ENCODE measurements at regions not wholly inside any gene's neighbourhood (a gene's known extent, or its start where the extent isn't known, plus 50 kb on each side); places are given as distances from the start of the nearest gene placed in this dataset.

DNA sequence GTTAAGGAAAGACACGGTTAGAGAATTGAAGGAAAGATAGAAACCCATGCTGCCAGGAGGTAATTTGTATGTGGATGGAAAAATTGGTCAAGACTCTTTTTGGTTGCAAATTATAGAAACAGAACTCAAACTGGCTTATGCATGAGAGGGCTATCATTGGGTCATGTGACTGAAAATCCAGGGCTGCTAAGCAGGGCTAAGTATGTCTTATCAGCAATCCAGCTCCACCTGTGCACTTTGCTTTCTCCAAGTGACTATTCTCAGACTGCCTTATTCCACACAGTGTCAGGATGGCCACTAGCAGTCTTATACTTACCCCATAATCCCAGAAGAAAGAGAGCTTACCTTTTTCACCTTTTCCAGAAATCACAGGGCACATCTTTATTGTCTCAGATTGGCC lies 113.5 kb downstream of the CBLN1 start:
- Mint-ChIP-seq H3K36me3 (ENCODE audit: insufficient read depth) (no peaks in the 10 kb centered on the region), H3K4me3 (no peak overlapping the region), H3K9me3 (peaks cover 6% of the 10 kb centered on the region), H3K27me3 (no peaks in the 10 kb centered on the region), H3K4me1 (no peaks in the 10 kb centered on the region), H3K27ac (ENCODE audit: low read depth) (no peak overlapping the region)
- ATAC-seq (replicated peaks; ENCODE audit: extremely low read depth, poor library complexity, severe bottlenecking): no peak
- no peak for DNase-seq (ENCODE audit: low spot score in 2 of 2)

DNA sequence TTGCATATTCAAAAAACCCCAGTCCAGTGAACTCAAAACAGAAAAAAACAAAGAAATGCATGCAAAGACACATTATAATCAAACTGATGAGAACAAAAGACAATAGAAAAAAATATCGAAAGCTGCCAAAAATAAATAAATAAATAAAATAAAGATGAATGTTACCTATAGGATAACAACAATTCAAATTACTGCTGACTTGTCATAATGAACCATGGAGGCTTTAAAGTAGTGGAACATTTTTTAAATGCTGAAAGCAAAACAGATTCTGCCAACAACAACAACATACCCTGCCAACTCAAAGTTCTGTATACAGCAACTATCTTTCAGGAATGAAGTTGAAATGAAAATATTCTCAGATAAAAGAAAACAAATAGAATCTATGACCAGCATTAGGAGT lies 116.6 kb downstream of the CBLN1 start:
- Mint-ChIP-seq H3K27ac (ENCODE audit: low read depth) (no peak overlapping the region), H3K36me3 (ENCODE audit: insufficient read depth) (no peaks in the 10 kb centered on the region), H3K4me3 (no peak overlapping the region), H3K9me3 (peaks cover 4% of the 10 kb centered on the region), H3K27me3 (no peaks in the 10 kb centered on the region), H3K4me1 (no peaks in the 10 kb centered on the region)
- no peak for DNase-seq (ENCODE audit: low spot score in 2 of 2)
- no peak for ATAC-seq (replicated peaks; ENCODE audit: extremely low read depth, poor library complexity, severe bottlenecking)

DNA sequence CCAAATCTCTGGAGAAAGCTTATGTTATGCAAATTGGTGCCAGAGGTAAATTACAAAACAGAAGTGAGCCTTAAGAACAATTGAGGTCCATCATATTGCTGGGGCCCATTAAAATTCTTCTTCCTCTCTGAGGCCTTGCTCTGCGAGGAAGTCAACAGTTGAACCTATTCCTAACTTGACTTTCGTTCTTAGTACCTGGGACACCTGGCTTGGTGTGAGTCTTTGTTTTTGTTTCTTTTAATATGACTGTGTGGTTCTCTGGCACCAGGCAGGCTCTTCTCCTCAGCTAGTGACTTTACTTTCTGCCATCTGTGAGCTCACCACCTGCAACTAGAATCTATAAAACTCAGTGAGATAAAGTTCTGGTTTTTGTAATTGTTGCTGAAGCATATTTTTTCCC lies 120.4 kb downstream of the CBLN1 start:
- H3K4me3 Mint-ChIP-seq: no peak overlapping the region
- H3K4me1 Mint-ChIP-seq: no peaks in the 10 kb centered on the region
- no peaks in the 10 kb centered on the region for H3K27me3 Mint-ChIP-seq
- peaks cover 16% of the 10 kb centered on the region for H3K9me3 Mint-ChIP-seq
- H3K36me3 Mint-ChIP-seq (ENCODE audit: insufficient read depth): no peaks in the 10 kb centered on the region
- DNase-seq (ENCODE audit: low spot score in 2 of 2): no peak
- no peak overlapping the region for H3K27ac Mint-ChIP-seq (ENCODE audit: low read depth)
- ATAC-seq (replicated peaks; ENCODE audit: extremely low read depth, poor library complexity, severe bottlenecking): no peak

GRCh38 chr16:49158029-49158642 lies 123.5 kb downstream of the CBLN1 start:
- no peak for DNase-seq (ENCODE audit: low spot score in 2 of 2)
- Mint-ChIP-seq H3K4me1 (no peaks in the 10 kb centered on the region), H3K36me3 (ENCODE audit: insufficient read depth) (no peaks in the 10 kb centered on the region), H3K9me3 (peaks cover 21% of the 10 kb centered on the region), H3K27ac (ENCODE audit: low read depth) (no peak overlapping the region), H3K27me3 (no peaks in the 10 kb centered on the region), H3K4me3 (no peak overlapping the region)
- ATAC-seq (replicated peaks; ENCODE audit: extremely low read depth, poor library complexity, severe bottlenecking): no peak

- ATAC-seq (replicated peaks; ENCODE audit: extremely low read depth, poor library complexity, severe bottlenecking) (no peak), DNase-seq (ENCODE audit: low spot score in 2 of 2) (no peak)
- H3K27ac Mint-ChIP-seq (ENCODE audit: low read depth): no peak overlapping the region
- H3K4me1 Mint-ChIP-seq: no peaks in the 10 kb centered on the region
- H3K9me3 Mint-ChIP-seq: peaks cover 20% of the 10 kb centered on the region
- H3K4me3 Mint-ChIP-seq: no peak overlapping the region
- H3K36me3 Mint-ChIP-seq (ENCODE audit: insufficient read depth): no peaks in the 10 kb centered on the region
- H3K27me3 Mint-ChIP-seq: no peaks in the 10 kb centered on the region
Observed at GRCh38 chr16:49150341-49150740, 131.3 kb downstream of the CBLN1 start.

DNA sequence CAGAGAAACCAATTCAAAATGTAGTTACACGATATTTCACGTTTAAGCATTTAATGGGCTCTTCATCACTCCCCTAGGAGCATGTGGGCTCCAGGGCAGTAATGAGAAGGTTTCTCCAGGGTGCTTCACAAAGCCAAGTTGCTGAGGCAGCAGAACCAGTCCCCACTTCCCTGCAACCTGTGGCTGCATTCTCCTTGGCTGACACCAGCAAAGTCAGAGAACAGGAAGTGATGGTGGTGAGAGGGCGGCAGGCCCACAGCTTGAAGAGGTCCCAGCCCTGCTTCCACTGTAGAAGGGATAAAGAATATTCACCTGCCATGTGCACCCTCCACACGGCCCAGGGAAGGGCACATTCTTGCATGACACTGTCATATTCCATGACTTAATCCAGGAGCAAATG lies 133.2 kb downstream of the CBLN1 start:
- Mint-ChIP-seq H3K27me3 (no peaks in the 10 kb centered on the region), H3K27ac (ENCODE audit: low read depth) (no peak overlapping the region), H3K4me3 (no peak overlapping the region), H3K36me3 (ENCODE audit: insufficient read depth) (no peaks in the 10 kb centered on the region), H3K4me1 (no peaks in the 10 kb centered on the region), H3K9me3 (peaks cover 20% of the 10 kb centered on the region)
- no peak for DNase-seq (ENCODE audit: low spot score in 2 of 2)
- ATAC-seq (replicated peaks; ENCODE audit: extremely low read depth, poor library complexity, severe bottlenecking): no peak

- no peaks in the 10 kb centered on the region for H3K4me1 Mint-ChIP-seq
Observed at GRCh38 chr16:49140618-49141017, 141.0 kb downstream of the CBLN1 start.

DNA sequence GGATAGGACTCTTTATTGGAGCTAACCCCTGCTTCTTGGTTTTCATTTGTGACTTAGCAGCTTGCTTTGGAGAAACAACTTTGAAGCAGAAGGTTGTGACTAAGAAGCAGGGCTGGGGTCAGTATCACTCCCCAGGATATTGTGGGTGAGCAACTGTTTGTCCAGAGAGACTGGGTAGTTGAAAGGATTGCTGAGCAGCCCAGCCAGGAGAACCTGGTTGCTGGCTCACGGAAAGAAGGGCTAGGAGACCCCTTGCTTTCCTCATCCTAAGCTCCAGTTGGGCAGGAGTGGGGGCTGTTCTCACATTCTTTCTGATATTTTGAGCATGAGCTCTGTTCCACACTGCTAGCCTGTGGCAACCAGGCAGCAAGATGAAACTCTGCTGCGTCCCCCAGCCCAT lies 151.2 kb downstream of the CBLN1 start:
- DNase-seq (ENCODE audit: low spot score in 2 of 2) (no peak), ATAC-seq (replicated peaks; ENCODE audit: extremely low read depth, poor library complexity, severe bottlenecking) (no peak)
- H3K36me3 Mint-ChIP-seq (ENCODE audit: insufficient read depth): no peaks in the 10 kb centered on the region
- H3K4me1 Mint-ChIP-seq: no peaks in the 10 kb centered on the region
- no peak overlapping the region for H3K27ac Mint-ChIP-seq (ENCODE audit: low read depth)
- no peak overlapping the region for H3K4me3 Mint-ChIP-seq
- H3K27me3 Mint-ChIP-seq: no peaks in the 10 kb centered on the region
- no peaks in the 10 kb centered on the region for H3K9me3 Mint-ChIP-seq

More at GRCh38 chr16:49140618-49141017, 141.0 kb downstream of the CBLN1 start:
- ATAC-seq (replicated peaks; ENCODE audit: extremely low read depth, poor library complexity, severe bottlenecking) (no peak), DNase-seq (ENCODE audit: low spot score in 2 of 2) (no peak)
- no peaks in the 10 kb centered on the region for H3K36me3 Mint-ChIP-seq (ENCODE audit: insufficient read depth)
- peaks cover 13% of the 10 kb centered on the region for H3K9me3 Mint-ChIP-seq
- H3K27ac Mint-ChIP-seq (ENCODE audit: low read depth): no peak overlapping the region
- H3K4me3 Mint-ChIP-seq: no peak overlapping the region
- no peaks in the 10 kb centered on the region for H3K27me3 Mint-ChIP-seq

GRCh38 chr16:49129935-49130334 lies 151.7 kb downstream of the CBLN1 start:
- Mint-ChIP-seq H3K4me1 (no peaks in the 10 kb centered on the region), H3K27me3 (no peaks in the 10 kb centered on the region), H3K4me3 (no peak overlapping the region), H3K27ac (ENCODE audit: low read depth) (no peak overlapping the region), H3K36me3 (ENCODE audit: insufficient read depth) (no peaks in the 10 kb centered on the region), H3K9me3 (no peaks in the 10 kb centered on the region)
- DNase-seq (ENCODE audit: low spot score in 2 of 2) (no peak), ATAC-seq (replicated peaks; ENCODE audit: extremely low read depth, poor library complexity, severe bottlenecking) (no peak)

- no peaks in the 10 kb centered on the region for H3K4me1 Mint-ChIP-seq
- ATAC-seq (replicated peaks; ENCODE audit: extremely low read depth, poor library complexity, severe bottlenecking) (no peak), DNase-seq (ENCODE audit: low spot score in 2 of 2) (no peak)
- H3K27me3 Mint-ChIP-seq: no peaks in the 10 kb centered on the region
- H3K4me3 Mint-ChIP-seq: no peak overlapping the region
- no peak overlapping the region for H3K27ac Mint-ChIP-seq (ENCODE audit: low read depth)
- no peaks in the 10 kb centered on the region for H3K9me3 Mint-ChIP-seq
- H3K36me3 Mint-ChIP-seq (ENCODE audit: insufficient read depth): peaks cover 2% of the 10 kb centered on the region
Observed at GRCh38 chr16:49128740-49129139, 152.9 kb downstream of the CBLN1 start.

- no peaks in the 10 kb centered on the region for H3K27me3 Mint-ChIP-seq
Observed at GRCh38 chr16:49127103-49127502, 154.5 kb downstream of the CBLN1 start.

GRCh38 chr16:49121636-49122035 lies 160.0 kb downstream of the CBLN1 start:
- ATAC-seq (replicated peaks; ENCODE audit: extremely low read depth, poor library complexity, severe bottlenecking): no peak
- no peak overlapping the region for H3K4me3 Mint-ChIP-seq
- H3K27ac Mint-ChIP-seq (ENCODE audit: low read depth): no peak overlapping the region

More at GRCh38 chr16:49127103-49127502, 154.5 kb downstream of the CBLN1 start:
- no peak overlapping the region for H3K27ac Mint-ChIP-seq (ENCODE audit: low read depth)
- no peak overlapping the region for H3K4me3 Mint-ChIP-seq
- no peaks in the 10 kb centered on the region for H3K4me1 Mint-ChIP-seq
- DNase-seq (ENCODE audit: low spot score in 2 of 2): no peak
- no peaks in the 10 kb centered on the region for H3K9me3 Mint-ChIP-seq
- peaks cover 2% of the 10 kb centered on the region for H3K36me3 Mint-ChIP-seq (ENCODE audit: insufficient read depth)
- no peak for ATAC-seq (replicated peaks; ENCODE audit: extremely low read depth, poor library complexity, severe bottlenecking)

GRCh38 chr16:49120631-49121030 lies 161.0 kb downstream of the CBLN1 start:
- Mint-ChIP-seq H3K36me3 (ENCODE audit: insufficient read depth) (peaks cover 2% of the 10 kb centered on the region), H3K9me3 (peaks cover 6% of the 10 kb centered on the region), H3K27ac (ENCODE audit: low read depth) (no peak overlapping the region), H3K27me3 (no peaks in the 10 kb centered on the region), H3K4me3 (no peak overlapping the region), H3K4me1 (no peaks in the 10 kb centered on the region)
- DNase-seq (ENCODE audit: low spot score in 2 of 2) (no peak), ATAC-seq (replicated peaks; ENCODE audit: extremely low read depth, poor library complexity, severe bottlenecking) (no peak)

More at GRCh38 chr16:49121636-49122035, 160.0 kb downstream of the CBLN1 start:
- peaks cover 2% of the 10 kb centered on the region for H3K36me3 Mint-ChIP-seq (ENCODE audit: insufficient read depth)
- no peaks in the 10 kb centered on the region for H3K4me1 Mint-ChIP-seq
- no peaks in the 10 kb centered on the region for H3K27me3 Mint-ChIP-seq
- H3K9me3 Mint-ChIP-seq: peaks cover 6% of the 10 kb centered on the region
- DNase-seq (ENCODE audit: low spot score in 2 of 2): no peak

Measured in central memory CD8-positive, alpha-beta T cell (primary cell).